Cardiac fibroblast (primary cell): ENCODE measurements at regions not wholly inside any gene's neighbourhood (a gene's known extent, or its start where the extent isn't known, plus 50 kb on each side); places are given as distances from the start of the nearest gene placed in this dataset.

ENCODE experiments used
- DNase-seq, 2 donors: peaks; one replicate each; pipeline versions ENCODE4 v3.0.0 to v3.0.0-alpha.2; 2010; ENCODE audit warnings: low read depth in 2 of 2
- H3K4me3 ChIP-seq, 2 donors: replicated peaks in 1 of 2; 1 replicate in 1 of 2; 2 replicates in 1 of 2; pipeline ENCODE4 v1.5.1; 2011; ENCODE audit warnings: low read depth in 2 of 2, low read length in 2 of 2, mild to moderate bottlenecking in 2 of 2, moderate library complexity in 1 of 2
- CTCF ChIP-seq: IDR thresholded peaks from one replicate; pipeline ENCODE4 v1.5.1; 2011; ENCODE audit warnings: low read depth, mild to moderate bottlenecking, low read length, inconsistent platforms

GRCh38 chr3:72407766-72408165 lies 440.5 kb downstream of the SHQ1 start:
- DNase-seq: no peak
- TF ChIP-seq CTCF: no peak
- H3K4me3 ChIP-seq: no peak overlapping the region

DNA sequence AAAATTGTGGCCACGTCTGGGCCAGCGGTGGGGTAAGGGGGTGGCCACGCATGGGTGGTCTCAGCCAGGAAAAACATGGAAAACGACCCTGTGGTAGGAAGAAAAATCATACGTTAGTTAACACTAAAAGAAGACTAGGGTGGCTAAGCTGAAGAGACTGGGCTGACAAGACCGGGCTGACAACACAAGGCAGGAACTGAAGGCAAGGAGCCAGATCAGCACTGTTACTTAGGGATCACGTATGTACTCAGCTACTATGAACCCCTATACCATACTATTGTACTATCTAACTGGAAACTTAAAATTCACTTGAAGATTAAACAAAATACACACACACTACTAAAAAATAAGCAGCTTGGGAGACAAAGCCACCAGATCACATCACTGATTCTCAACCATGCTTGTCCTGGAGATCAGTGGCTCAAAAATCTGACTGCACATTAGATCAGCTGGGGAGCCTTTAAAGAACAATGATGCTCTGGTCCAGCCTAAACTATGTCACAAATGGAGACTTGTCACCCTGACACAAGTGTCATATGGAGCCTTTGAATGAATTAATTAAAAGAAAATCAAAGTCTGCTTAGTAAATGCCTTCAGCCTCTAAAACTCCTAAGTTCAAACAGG lies 442.2 kb downstream of the SHQ1 start:
- no peak overlapping the region for H3K4me3 ChIP-seq
- no peak for TF ChIP-seq CTCF
- peak in 1 of 2 donors; percentile 42 for DNase-seq

DNA sequence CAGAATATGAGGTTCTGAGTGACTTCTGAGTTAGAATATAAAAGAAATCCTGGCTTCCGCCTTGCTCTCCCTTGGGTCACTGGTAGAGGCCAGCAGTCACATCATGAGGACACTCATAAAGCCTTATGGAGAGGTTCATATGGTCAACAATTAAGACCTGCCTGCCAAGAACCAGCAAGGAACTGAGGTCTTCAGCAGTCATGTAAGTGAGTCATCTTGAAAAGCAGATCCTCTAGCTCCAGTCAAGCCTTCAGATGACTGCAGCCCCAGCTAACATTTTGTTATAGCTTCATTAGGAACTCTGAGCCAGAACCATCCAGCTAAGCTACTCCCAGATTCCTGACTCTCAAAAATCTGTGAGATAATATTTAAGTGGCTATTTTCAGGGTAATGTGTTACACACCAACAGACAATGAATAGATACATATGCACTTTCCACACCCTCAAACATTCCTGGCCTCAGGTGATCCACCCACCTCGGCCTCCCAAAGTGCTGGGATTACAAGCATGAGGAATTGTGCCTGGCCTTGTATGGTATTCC lies 447.2 kb downstream of the SHQ1 start:
- TF ChIP-seq CTCF: no peak

GRCh38 chr3:72398781-72399180 lies 449.5 kb downstream of the SHQ1 start:
- H3K4me3 ChIP-seq: no peak overlapping the region
- no peak for DNase-seq
- TF ChIP-seq CTCF: no peak

More for the DNA sequence above, 447.2 kb downstream of the SHQ1 start:
- peak in 1 of 2 donors; percentile 51 for DNase-seq
- no peak overlapping the region for H3K4me3 ChIP-seq

DNA sequence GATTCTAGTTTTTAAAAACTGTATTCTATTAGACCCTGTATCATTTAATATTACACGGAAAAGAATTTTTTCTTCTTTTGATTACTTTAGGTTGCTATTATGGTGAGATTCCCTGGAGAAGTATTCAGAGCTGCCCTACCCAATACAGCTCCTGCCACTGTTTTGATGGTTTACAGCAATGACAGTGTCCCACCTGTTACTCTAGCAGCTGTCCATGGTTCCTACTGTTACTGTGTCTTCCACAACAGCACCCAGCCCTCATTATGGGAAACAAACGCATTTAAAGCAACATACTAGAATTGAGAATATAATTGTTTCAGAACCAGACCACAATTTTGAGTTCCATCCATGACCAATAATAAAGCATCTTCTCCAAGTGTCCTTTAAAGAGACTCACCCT lies 450.7 kb downstream of the SHQ1 start:
- no peak for TF ChIP-seq CTCF
- H3K4me3 ChIP-seq: no peak overlapping the region
- no peak for DNase-seq

DNA sequence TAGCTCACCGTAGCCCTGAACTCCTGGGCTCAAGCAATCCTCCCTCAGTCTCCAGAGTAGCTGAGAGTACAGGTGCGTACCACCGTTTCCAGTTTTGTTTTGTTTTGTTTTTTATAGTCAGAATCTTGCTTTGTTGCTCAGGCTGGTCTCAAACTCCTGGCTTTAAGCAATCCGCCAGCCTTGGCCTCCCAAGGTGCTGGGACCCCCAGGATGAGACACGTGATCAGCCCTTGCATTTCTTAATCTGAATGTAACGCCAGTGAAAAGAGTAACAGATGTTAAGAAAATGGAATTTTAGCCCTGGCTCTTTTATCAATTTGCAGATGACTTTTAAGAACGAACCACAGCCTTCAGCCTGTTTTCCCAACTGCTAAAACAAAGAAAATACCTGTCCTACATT lies 451.3 kb downstream of the SHQ1 start:
- no peak for DNase-seq
- no peak for TF ChIP-seq CTCF
- no peak overlapping the region for H3K4me3 ChIP-seq
